HFFc6 (cell line): ENCODE measurements at regions not wholly inside any gene's neighbourhood (a gene's known extent, or its start where the extent isn't known, plus 50 kb on each side); places are given as distances from the start of the nearest gene placed in this dataset.

Experiments used
- DNase-seq: peaks from one replicate; pipeline ENCODE4 v3.0.0-alpha.2; 2018
- H3K27ac Mint-ChIP-seq: 2 replicates; pipeline ENCODE4 v1.8.0; 2020; ENCODE audit warnings: mild to moderate bottlenecking, mixed read lengths
- H3K27me3 Mint-ChIP-seq: 2 replicates; pipeline ENCODE4 v1.8.0; 2021; ENCODE audit warnings: mild to moderate bottlenecking, moderate library complexity, mixed read lengths; ENCODE audit not compliant: insufficient read depth
- H3K36me3 Mint-ChIP-seq: 2 replicates; pipeline ENCODE4 v1.8.0; 2021; ENCODE audit warnings: low read depth, mixed read lengths
- H3K4me1 Mint-ChIP-seq: 2 replicates; pipeline ENCODE4 v1.8.0; 2020; ENCODE audit warnings: low read depth, mixed read lengths
- H3K4me3 Mint-ChIP-seq: 2 replicates; pipeline ENCODE4 v1.8.0; 2020; ENCODE audit warnings: mild to moderate bottlenecking, moderate library complexity, mixed read lengths
- H3K9me3 Mint-ChIP-seq: 2 replicates; pipeline ENCODE4 v1.8.0; 2020; ENCODE audit warnings: mild to moderate bottlenecking, mixed read lengths
- TF ChIP-seq, protein P1 (sequence below): fragments of 200-600 bp; sonication (generic); IDR thresholded peaks from 2 replicates; pipeline ENCODE4 v1.5.0; 2021; ENCODE audit warnings: antibody characterized with exemption, mild to moderate bottlenecking

DNA sequence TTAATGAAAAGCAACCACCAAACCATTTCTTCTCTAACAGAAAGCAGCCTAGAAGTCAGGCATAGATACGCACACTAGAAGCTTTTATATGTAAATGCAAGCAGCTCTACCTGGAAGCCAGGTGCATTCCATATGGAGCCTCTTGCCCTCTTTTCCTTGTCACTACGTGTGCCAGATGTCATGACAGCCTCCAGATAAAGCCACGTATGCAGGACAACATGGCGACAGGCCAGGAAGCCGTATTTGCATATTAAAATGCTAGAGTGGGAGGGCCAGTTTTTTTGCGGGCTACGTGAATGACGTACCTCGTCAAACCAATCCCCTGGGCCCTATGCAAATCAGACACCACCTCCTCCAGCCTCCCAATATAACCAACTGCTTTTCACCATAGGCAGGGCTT lies 308.1 kb upstream of the SPTLC3 start:
- Mint-ChIP-seq H3K9me3 (peaks cover 49% of the 10 kb centered on the region), H3K4me1 (no peaks in the 10 kb centered on the region), H3K27me3 (no peaks in the 10 kb centered on the region), H3K4me3 (no peak overlapping the region), H3K36me3 (no peaks in the 10 kb centered on the region), H3K27ac (no peak overlapping the region)
- no peak for DNase-seq
- TF ChIP-seq, protein P1, sequence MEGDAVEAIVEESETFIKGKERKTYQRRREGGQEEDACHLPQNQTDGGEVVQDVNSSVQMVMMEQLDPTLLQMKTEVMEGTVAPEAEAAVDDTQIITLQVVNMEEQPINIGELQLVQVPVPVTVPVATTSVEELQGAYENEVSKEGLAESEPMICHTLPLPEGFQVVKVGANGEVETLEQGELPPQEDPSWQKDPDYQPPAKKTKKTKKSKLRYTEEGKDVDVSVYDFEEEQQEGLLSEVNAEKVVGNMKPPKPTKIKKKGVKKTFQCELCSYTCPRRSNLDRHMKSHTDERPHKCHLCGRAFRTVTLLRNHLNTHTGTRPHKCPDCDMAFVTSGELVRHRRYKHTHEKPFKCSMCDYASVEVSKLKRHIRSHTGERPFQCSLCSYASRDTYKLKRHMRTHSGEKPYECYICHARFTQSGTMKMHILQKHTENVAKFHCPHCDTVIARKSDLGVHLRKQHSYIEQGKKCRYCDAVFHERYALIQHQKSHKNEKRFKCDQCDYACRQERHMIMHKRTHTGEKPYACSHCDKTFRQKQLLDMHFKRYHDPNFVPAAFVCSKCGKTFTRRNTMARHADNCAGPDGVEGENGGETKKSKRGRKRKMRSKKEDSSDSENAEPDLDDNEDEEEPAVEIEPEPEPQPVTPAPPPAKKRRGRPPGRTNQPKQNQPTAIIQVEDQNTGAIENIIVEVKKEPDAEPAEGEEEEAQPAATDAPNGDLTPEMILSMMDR, result no peak

DNA sequence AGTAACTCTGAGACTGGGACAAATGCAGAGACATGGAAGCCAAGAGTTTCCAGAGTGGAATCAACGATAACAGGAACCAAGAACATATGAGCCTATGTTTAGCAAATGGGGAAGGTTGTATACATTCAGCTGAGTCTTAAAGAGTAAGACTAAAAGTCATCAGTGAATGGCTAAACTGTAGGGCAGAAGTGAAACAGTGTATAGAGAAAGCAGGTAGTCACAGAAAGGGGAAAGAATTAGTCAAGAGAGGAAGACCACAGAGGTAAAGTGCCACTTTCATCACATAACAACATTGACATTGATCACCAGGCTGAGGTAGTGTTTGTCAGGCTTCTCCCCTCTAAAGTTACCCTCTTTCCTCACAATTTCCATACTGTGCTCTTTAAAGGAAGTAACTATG lies 306.5 kb upstream of the SPTLC3 start:
- H3K27me3 Mint-ChIP-seq, result no peaks in the 10 kb centered on the region
- H3K9me3 Mint-ChIP-seq, result peaks cover 41% of the 10 kb centered on the region
- no peak overlapping the region for H3K27ac Mint-ChIP-seq
- no peaks in the 10 kb centered on the region for H3K4me1 Mint-ChIP-seq
- no peak overlapping the region for H3K4me3 Mint-ChIP-seq
- no peaks in the 10 kb centered on the region for H3K36me3 Mint-ChIP-seq
- TF ChIP-seq, protein P1, result no peak
- DNase-seq, result no peak

DNA sequence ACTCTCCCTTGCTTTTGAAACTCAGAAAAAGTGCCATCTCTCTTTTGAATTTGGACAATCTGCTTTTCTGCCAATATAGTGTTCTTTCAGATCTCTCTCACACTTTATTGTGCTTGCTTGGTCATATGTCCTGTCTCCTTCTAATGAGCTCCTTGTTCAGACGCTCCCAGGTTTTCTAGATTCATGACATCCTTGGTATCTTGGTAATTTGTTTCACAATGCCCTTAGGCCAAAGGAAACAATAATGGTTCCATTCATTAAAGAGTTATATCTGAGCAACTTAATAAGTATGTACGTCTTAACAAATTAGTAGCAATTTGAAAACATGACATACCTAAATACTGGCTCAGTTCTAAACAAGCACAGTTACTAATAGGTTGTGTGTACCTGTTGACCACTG lies 293.4 kb upstream of the SPTLC3 start:
- Mint-ChIP-seq H3K36me3 (peaks cover 4% of the 10 kb centered on the region; the same call in 1 of the 2 replicates), H3K27me3 (no peaks in the 10 kb centered on the region), H3K9me3 (peaks cover 51% of the 10 kb centered on the region), H3K4me3 (no peak overlapping the region), H3K4me1 (no peaks in the 10 kb centered on the region), H3K27ac (no peak overlapping the region)
- TF ChIP-seq, protein P1, result no peak
- DNase-seq, result no peak

DNA sequence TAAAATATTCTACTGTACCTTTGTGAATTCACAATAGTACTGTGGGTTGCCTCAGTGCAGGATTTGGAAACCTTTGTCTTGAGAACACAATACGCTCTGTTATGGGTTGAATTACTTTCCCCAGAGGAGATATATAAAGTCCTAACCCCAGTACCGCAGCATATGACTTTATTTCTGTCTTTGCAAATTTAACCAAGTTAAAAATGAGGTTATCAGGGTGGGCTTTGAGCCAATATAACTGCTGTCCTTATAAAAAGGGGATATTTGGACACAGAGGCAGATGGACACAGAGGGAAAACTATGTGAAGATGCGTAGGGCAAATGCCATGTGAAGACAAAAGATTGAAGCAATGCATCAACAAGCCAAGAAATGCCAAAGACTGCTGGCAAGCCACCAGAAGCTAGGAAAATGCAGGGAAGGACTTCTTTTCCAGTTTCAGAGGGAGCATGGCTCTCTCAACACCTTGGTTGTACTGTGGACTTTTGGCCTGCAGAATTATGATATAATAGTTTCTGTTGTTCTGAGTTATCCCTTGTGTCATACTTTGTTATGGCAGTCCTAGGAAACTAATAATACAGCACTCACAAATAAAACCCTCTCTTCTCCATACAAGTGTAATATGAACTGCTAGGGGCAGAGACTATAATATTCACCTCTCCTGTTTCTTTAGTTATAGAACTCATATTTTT lies 292.6 kb upstream of the SPTLC3 start:
- peaks cover 4% of the 10 kb centered on the region; the same call in 1 of the 2 replicates for H3K36me3 Mint-ChIP-seq
- no peaks in the 10 kb centered on the region for H3K4me1 Mint-ChIP-seq
- H3K4me3 Mint-ChIP-seq, result no peak overlapping the region
- no peaks in the 10 kb centered on the region for H3K27me3 Mint-ChIP-seq
- H3K9me3 Mint-ChIP-seq, result peaks cover 47% of the 10 kb centered on the region
- no peak overlapping the region for H3K27ac Mint-ChIP-seq
- TF ChIP-seq, protein P1, result no peak
- no peak for DNase-seq

DNA sequence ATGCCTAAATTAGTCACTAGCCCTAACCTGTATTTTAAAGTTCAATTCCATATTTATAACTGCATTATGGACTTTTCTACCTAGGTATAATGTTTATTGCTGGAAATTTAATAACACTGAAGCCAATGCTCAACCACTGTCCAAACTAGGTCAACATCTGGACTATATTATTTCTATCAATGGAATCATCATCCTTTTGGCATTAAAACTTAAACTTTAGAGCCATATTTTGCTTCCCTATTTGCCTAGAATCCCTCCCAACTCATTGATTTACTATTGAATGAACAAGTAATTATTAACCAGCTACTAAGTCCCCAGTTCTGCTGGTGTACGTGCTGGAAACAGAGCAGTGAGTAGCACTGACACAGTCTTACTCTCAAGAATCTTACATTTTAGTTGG lies 291.7 kb upstream of the SPTLC3 start:
- Mint-ChIP-seq H3K4me1 (no peaks in the 10 kb centered on the region), H3K27me3 (no peaks in the 10 kb centered on the region), H3K27ac (no peak overlapping the region), H3K9me3 (peaks cover 41% of the 10 kb centered on the region), H3K4me3 (no peak overlapping the region), H3K36me3 (peaks cover 4% of the 10 kb centered on the region; the same call in 1 of the 2 replicates)
- TF ChIP-seq, protein P1, result no peak
- no peak for DNase-seq
